ENCODE measurements at regions not wholly inside any gene's neighbourhood (a gene's known extent, or its start where the extent isn't known, plus 50 kb on each side); places are given as distances from the start of the nearest gene placed in this dataset.

GRCh38 chr6:121857551-121857950 is 422.1 kb downstream of the GJA1 start:
- Histone ChIP-seq H3K9me3 (ENCODE audit: low read depth) (peaks cover 6% of the 10 kb centered on the region), H3K36me3 (no peaks in the 10 kb centered on the region), H3K9ac (no peak overlapping the region), H3K79me2 (ENCODE audit: low read depth) (no peaks in the 10 kb centered on the region), H3K4me1 (peaks cover 9% of the 10 kb centered on the region), H3K4me2 (no peak overlapping the region), H3F3A (ENCODE audit: low read depth) (no peaks in the 10 kb centered on the region), H3K27me3 (no peaks in the 10 kb centered on the region), H3K4me3 (no peak overlapping the region), H2AFZ (replicated peaks) (no peak overlapping the region), H4K20me1 (ENCODE audit: low read depth) (no peaks in the 10 kb centered on the region), H3K27ac (no peak overlapping the region)
- peaks cover 3% of the 10 kb centered on the region for H3K36me3 Mint-ChIP-seq
- H3K27ac Mint-ChIP-seq, result no peak overlapping the region
- DNase-seq (ENCODE audit: low spot score), result peak; percentile 13
- H3K4me1 Mint-ChIP-seq, result peaks cover 19% of the 10 kb centered on the region
- peaks cover 25% of the 10 kb centered on the region for H3K9me3 Mint-ChIP-seq
- peaks cover 14% of the 10 kb centered on the region for H3K27me3 Mint-ChIP-seq (ENCODE audit: insufficient read depth, low read depth)
- TF ChIP-seq CTCF (IDR thresholded peaks at IDR 0.05) (no peak), EZH2 (IDR thresholded peaks at IDR 0.05) (no peak), EZH2phosphoT487 (IDR thresholded peaks at IDR 0.05) (no peak)
- H3K4me3 Mint-ChIP-seq, result peak overlapping the region; percentile 65

GRCh38 chr6:121858310-121858709 is 422.9 kb downstream of the GJA1 start:
- Histone ChIP-seq H3K36me3 (no peaks in the 10 kb centered on the region), H3K9me3 (ENCODE audit: low read depth) (peaks cover 6% of the 10 kb centered on the region), H3K4me3 (no peak overlapping the region), H3K4me1 (peaks cover 9% of the 10 kb centered on the region), H4K20me1 (ENCODE audit: low read depth) (no peaks in the 10 kb centered on the region), H3K79me2 (ENCODE audit: low read depth) (no peaks in the 10 kb centered on the region), H3K27ac (no peak overlapping the region), H3K4me2 (no peak overlapping the region), H3K27me3 (no peaks in the 10 kb centered on the region), H2AFZ (replicated peaks) (no peak overlapping the region), H3K9ac (no peak overlapping the region), H3F3A (ENCODE audit: low read depth) (no peaks in the 10 kb centered on the region)
- TF ChIP-seq EZH2phosphoT487 (IDR thresholded peaks at IDR 0.05), result no peak
- H3K36me3 Mint-ChIP-seq, result peaks cover 2% of the 10 kb centered on the region
- H3K4me1 Mint-ChIP-seq, result peaks cover 19% of the 10 kb centered on the region
- peaks cover 14% of the 10 kb centered on the region for H3K27me3 Mint-ChIP-seq (ENCODE audit: insufficient read depth, low read depth)
- peaks cover 32% of the 10 kb centered on the region for H3K9me3 Mint-ChIP-seq
- H3K4me3 Mint-ChIP-seq, result no peak overlapping the region
- no peak overlapping the region for H3K27ac Mint-ChIP-seq
- no peak for DNase-seq (ENCODE audit: low spot score)

- Histone ChIP-seq H3F3A (ENCODE audit: low read depth) (no peaks in the 10 kb centered on the region), H3K9ac (no peak overlapping the region), H2AFZ (replicated peaks) (no peak overlapping the region), H3K27me3 (no peaks in the 10 kb centered on the region), H3K27ac (no peak overlapping the region), H3K4me1 (peaks cover 9% of the 10 kb centered on the region), H3K9me3 (ENCODE audit: low read depth) (peaks cover 6% of the 10 kb centered on the region), H3K79me2 (ENCODE audit: low read depth) (no peaks in the 10 kb centered on the region), H3K36me3 (no peaks in the 10 kb centered on the region), H3K4me3 (no peak overlapping the region), H4K20me1 (ENCODE audit: low read depth) (no peaks in the 10 kb centered on the region), H3K4me2 (no peak overlapping the region)
- Mint-ChIP-seq H3K4me3 (no peak overlapping the region), H3K27me3 (ENCODE audit: insufficient read depth, low read depth) (peaks cover 13% of the 10 kb centered on the region), H3K36me3 (no peaks in the 10 kb centered on the region), H3K4me1 (peaks cover 15% of the 10 kb centered on the region), H3K9me3 (peaks cover 28% of the 10 kb centered on the region), H3K27ac (no peak overlapping the region)
- TF ChIP-seq CTCF (IDR thresholded peaks at IDR 0.05), result no peak
- no peak for TF ChIP-seq EZH2 (IDR thresholded peaks at IDR 0.05)
- TF ChIP-seq EZH2phosphoT487 (IDR thresholded peaks at IDR 0.05), result no peak
- no peak for DNase-seq (ENCODE audit: low spot score)
Measured at GRCh38 chr6:121858986-121859385, 423.5 kb downstream of the GJA1 start.

- H3F3A ChIP-seq (ENCODE audit: low read depth), result no peaks in the 10 kb centered on the region
- no peak for TF ChIP-seq EZH2phosphoT487 (IDR thresholded peaks at IDR 0.05)
- no peak for TF ChIP-seq CTCF (IDR thresholded peaks at IDR 0.05)
- no peak for TF ChIP-seq EZH2 (IDR thresholded peaks at IDR 0.05)
- H4K20me1 ChIP-seq (ENCODE audit: low read depth), result no peaks in the 10 kb centered on the region
- no peaks in the 10 kb centered on the region for H3K79me2 ChIP-seq (ENCODE audit: low read depth)
- no peak overlapping the region for H3K4me3 ChIP-seq
- H2AFZ ChIP-seq (replicated peaks), result no peak overlapping the region
- H3K9ac ChIP-seq, result no peak overlapping the region
- peaks cover 11% of the 10 kb centered on the region for H3K4me1 ChIP-seq
- no peak overlapping the region for H3K4me3 Mint-ChIP-seq
- H3K4me2 ChIP-seq, result no peak overlapping the region
- peaks cover 5% of the 10 kb centered on the region for H3K27me3 Mint-ChIP-seq (ENCODE audit: insufficient read depth, low read depth)
- H3K27me3 ChIP-seq, result no peaks in the 10 kb centered on the region
- no peak overlapping the region for H3K27ac Mint-ChIP-seq
- peaks cover 6% of the 10 kb centered on the region for H3K9me3 ChIP-seq (ENCODE audit: low read depth)
- H3K4me1 Mint-ChIP-seq, result peaks cover 10% of the 10 kb centered on the region
- H3K36me3 Mint-ChIP-seq, result peaks cover 3% of the 10 kb centered on the region
- peaks cover 32% of the 10 kb centered on the region for H3K9me3 Mint-ChIP-seq
- H3K36me3 ChIP-seq, result no peaks in the 10 kb centered on the region
- no peak overlapping the region for H3K27ac ChIP-seq
- no peak for DNase-seq (ENCODE audit: low spot score)
Measured at GRCh38 chr6:121865811-121866210, 430.4 kb downstream of the GJA1 start.

All from neural progenitor cell (in vitro differentiated cells).